SU-DHL-6 (cell line): ENCODE measurements at regions not wholly inside any gene's neighbourhood (a gene's known extent, or its start where the extent isn't known, plus 50 kb on each side); places are given as distances from the start of the nearest gene placed in this dataset.

Source experiments
- EZH2phosphoT487 ChIP-seq: fragments of 200-600 bp; sonication (generic), shearing (Covaris generic); conservative IDR thresholded peaks from 2 replicates; pipeline ENCODE4 v1.6.1; 2018; ENCODE audit warnings: mild to moderate bottlenecking, antibody characterized with exemption, low read length, moderate library complexity, mixed read lengths
- TF ChIP-seq, protein P1 (sequence below): fragments of 200-600 bp; sonication (generic); IDR thresholded peaks from one replicate; pipeline ENCODE4 v1.5.1; 2017; ENCODE audit warnings: antibody characterized with exemption, mild to moderate bottlenecking, low read length, moderate library complexity; ENCODE audit not compliant: insufficient read depth, poor library complexity, severe bottlenecking

DNA sequence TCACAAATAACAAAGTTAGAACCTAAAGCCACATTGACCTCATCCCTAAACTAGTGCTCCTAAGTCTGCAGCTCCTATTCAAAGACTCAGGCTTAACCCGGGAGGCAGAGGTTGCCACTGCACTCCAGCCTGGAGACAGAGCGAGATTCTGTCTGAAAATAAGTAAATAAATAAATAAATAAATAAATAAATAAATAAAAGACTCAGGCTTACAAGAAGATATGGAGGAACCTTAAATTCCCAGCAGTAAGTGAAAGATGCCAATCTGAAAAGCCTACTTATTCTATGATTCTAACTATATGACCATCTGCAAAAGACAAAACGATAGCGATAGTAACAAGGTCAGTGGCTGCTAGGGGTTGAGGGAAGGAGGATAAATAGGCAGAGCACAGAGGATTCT lies 101.7 kb downstream of the DDX1 start:
- TF ChIP-seq, protein P1, sequence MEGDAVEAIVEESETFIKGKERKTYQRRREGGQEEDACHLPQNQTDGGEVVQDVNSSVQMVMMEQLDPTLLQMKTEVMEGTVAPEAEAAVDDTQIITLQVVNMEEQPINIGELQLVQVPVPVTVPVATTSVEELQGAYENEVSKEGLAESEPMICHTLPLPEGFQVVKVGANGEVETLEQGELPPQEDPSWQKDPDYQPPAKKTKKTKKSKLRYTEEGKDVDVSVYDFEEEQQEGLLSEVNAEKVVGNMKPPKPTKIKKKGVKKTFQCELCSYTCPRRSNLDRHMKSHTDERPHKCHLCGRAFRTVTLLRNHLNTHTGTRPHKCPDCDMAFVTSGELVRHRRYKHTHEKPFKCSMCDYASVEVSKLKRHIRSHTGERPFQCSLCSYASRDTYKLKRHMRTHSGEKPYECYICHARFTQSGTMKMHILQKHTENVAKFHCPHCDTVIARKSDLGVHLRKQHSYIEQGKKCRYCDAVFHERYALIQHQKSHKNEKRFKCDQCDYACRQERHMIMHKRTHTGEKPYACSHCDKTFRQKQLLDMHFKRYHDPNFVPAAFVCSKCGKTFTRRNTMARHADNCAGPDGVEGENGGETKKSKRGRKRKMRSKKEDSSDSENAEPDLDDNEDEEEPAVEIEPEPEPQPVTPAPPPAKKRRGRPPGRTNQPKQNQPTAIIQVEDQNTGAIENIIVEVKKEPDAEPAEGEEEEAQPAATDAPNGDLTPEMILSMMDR: no peak
- TF ChIP-seq EZH2phosphoT487: no peak
